Activated CD4-positive, alpha-beta memory T cell treated with anti-CD3 and anti-CD28 coated beads for 36 hours (primary cell): ENCODE measurements at regions not wholly inside any gene's neighbourhood (a gene's known extent, or its start where the extent isn't known, plus 50 kb on each side); places are given as distances from the start of the nearest gene placed in this dataset.

Experiments used
- CTCF ChIA-PET: fragments of 350-600 bp; sonication (Branson Sonifier 250); formaldehyde crosslinking; loops from one replicate; lab custom pipeline; 2021; ENCODE audit warnings: antibody characterized with exemption, inconsistent platforms; lab: Charles Lee
- POLR2A ChIA-PET: fragments of 350-600 bp; sonication (Branson Sonifier 250); formaldehyde crosslinking; loops from one replicate; lab custom pipeline; 2021; ENCODE audit warnings: antibody characterized with exemption; lab: Charles Lee
- DNase-seq: peaks from one replicate; pipeline ENCODE4 v3.0.0-alpha.2; 2020
- H3K27ac Mint-ChIP-seq: one replicate; pipeline ENCODE4 v1.8.0; 2021; ENCODE audit warnings: mixed read lengths
- H3K27me3 Mint-ChIP-seq: one replicate; pipeline ENCODE4 v1.8.0; 2021; ENCODE audit warnings: mixed read lengths
- H3K36me3 Mint-ChIP-seq: one replicate; pipeline ENCODE4 v1.8.0; 2021; ENCODE audit warnings: mixed read lengths
- H3K4me1 Mint-ChIP-seq: one replicate; pipeline ENCODE4 v1.8.0; 2021; ENCODE audit warnings: low read depth, mixed read lengths
- H3K4me3 Mint-ChIP-seq: one replicate; pipeline ENCODE4 v1.8.0; 2021; ENCODE audit warnings: mild to moderate bottlenecking, mixed read lengths
- H3K9me3 Mint-ChIP-seq: one replicate; pipeline ENCODE4 v1.8.0; 2021; ENCODE audit warnings: mixed read lengths
- intact Hi-C: fragments of 100-400 bp; cut with micrococcal nuclease; formaldehyde crosslinking; loops from one replicate; pipeline ENCODE4 v1.15.1; 2023

- ChIA-PET POLR2A (no interaction called here), CTCF (no interaction called here)
- intact Hi-C loops: no loop called here
- Mint-ChIP-seq H3K4me1 (no peaks in the 10 kb centered on the region), H3K27me3 (no peaks in the 10 kb centered on the region), H3K36me3 (no peaks in the 10 kb centered on the region), H3K27ac (no peak overlapping the region), H3K4me3 (no peak overlapping the region), H3K9me3 (peaks cover 15% of the 10 kb centered on the region)
- no peak for DNase-seq
Observed at GRCh38 chr18:68355637-68356036, 359.3 kb downstream of the TMX3 start.

GRCh38 chr18:68354176-68354575 lies 360.7 kb downstream of the TMX3 start:
- no peaks in the 10 kb centered on the region for H3K36me3 Mint-ChIP-seq
- no peak overlapping the region for H3K4me3 Mint-ChIP-seq
- no peaks in the 10 kb centered on the region for H3K27me3 Mint-ChIP-seq
- CTCF ChIA-PET: no interaction called here
- POLR2A ChIA-PET: no interaction called here
- intact Hi-C loops: no loop called here
- H3K4me1 Mint-ChIP-seq: no peaks in the 10 kb centered on the region
- H3K27ac Mint-ChIP-seq: no peak overlapping the region
- H3K9me3 Mint-ChIP-seq: peaks cover 23% of the 10 kb centered on the region
- DNase-seq: no peak

- intact Hi-C loops: no loop called here
- no peaks in the 10 kb centered on the region for H3K4me1 Mint-ChIP-seq
- H3K9me3 Mint-ChIP-seq: no peaks in the 10 kb centered on the region
- no peak for DNase-seq
- ChIA-PET POLR2A (no interaction called here), CTCF (no interaction called here)
- no peaks in the 10 kb centered on the region for H3K27me3 Mint-ChIP-seq
- no peak overlapping the region for H3K27ac Mint-ChIP-seq
- H3K4me3 Mint-ChIP-seq: no peak overlapping the region
- no peaks in the 10 kb centered on the region for H3K36me3 Mint-ChIP-seq
Observed at GRCh38 chr18:68342039-68342659, 372.8 kb downstream of the TMX3 start.

- ChIA-PET POLR2A (no interaction called here), CTCF (no interaction called here)
- Mint-ChIP-seq H3K4me3 (no peak overlapping the region), H3K9me3 (no peaks in the 10 kb centered on the region), H3K36me3 (no peaks in the 10 kb centered on the region), H3K4me1 (no peaks in the 10 kb centered on the region), H3K27me3 (no peaks in the 10 kb centered on the region), H3K27ac (no peak overlapping the region)
- intact Hi-C loops: no loop called here
- no peak for DNase-seq
Observed at GRCh38 chr18:68340606-68341005, 374.3 kb downstream of the TMX3 start.

GRCh38 chr18:68330658-68331057 lies 384.2 kb downstream of the TMX3 start:
- ChIA-PET CTCF (no interaction called here), POLR2A (no interaction called here)
- no peak for DNase-seq
- Mint-ChIP-seq H3K4me1 (no peaks in the 10 kb centered on the region), H3K4me3 (no peak overlapping the region), H3K27ac (no peak overlapping the region), H3K36me3 (no peaks in the 10 kb centered on the region), H3K9me3 (no peaks in the 10 kb centered on the region), H3K27me3 (no peaks in the 10 kb centered on the region)
- intact Hi-C loops: no loop called here

- H3K27ac Mint-ChIP-seq: no peak overlapping the region
- H3K27me3 Mint-ChIP-seq: no peaks in the 10 kb centered on the region
- ChIA-PET POLR2A (no interaction called here), CTCF (no interaction called here)
- H3K4me3 Mint-ChIP-seq: no peak overlapping the region
- DNase-seq: no peak
- H3K9me3 Mint-ChIP-seq: no peaks in the 10 kb centered on the region
- intact Hi-C loops: no loop called here
- H3K36me3 Mint-ChIP-seq: no peaks in the 10 kb centered on the region
- no peaks in the 10 kb centered on the region for H3K4me1 Mint-ChIP-seq
Observed at GRCh38 chr18:68323921-68324320, 391.0 kb downstream of the TMX3 start.

GRCh38 chr18:68316636-68317035 lies 398.3 kb downstream of the TMX3 start:
- H3K27me3 Mint-ChIP-seq: no peaks in the 10 kb centered on the region

GRCh38 chr18:68314403-68314802 lies 400.5 kb downstream of the TMX3 start:
- Mint-ChIP-seq H3K9me3 (no peaks in the 10 kb centered on the region), H3K4me3 (no peak overlapping the region), H3K4me1 (no peaks in the 10 kb centered on the region), H3K27ac (no peak overlapping the region), H3K36me3 (no peaks in the 10 kb centered on the region), H3K27me3 (no peaks in the 10 kb centered on the region)
- ChIA-PET POLR2A (no interaction called here), CTCF (no interaction called here)
- no peak for DNase-seq
- intact Hi-C loops: no loop called here

More at GRCh38 chr18:68316636-68317035, 398.3 kb downstream of the TMX3 start:
- Mint-ChIP-seq H3K4me1 (no peaks in the 10 kb centered on the region), H3K9me3 (no peaks in the 10 kb centered on the region), H3K27ac (no peak overlapping the region), H3K36me3 (no peaks in the 10 kb centered on the region), H3K4me3 (no peak overlapping the region)
- intact Hi-C loops: no loop called here
- DNase-seq: no peak
- ChIA-PET CTCF (no interaction called here), POLR2A (no interaction called here)

- POLR2A ChIA-PET: no interaction called here
- Mint-ChIP-seq H3K36me3 (no peaks in the 10 kb centered on the region), H3K4me1 (no peaks in the 10 kb centered on the region), H3K9me3 (no peaks in the 10 kb centered on the region), H3K27ac (no peak overlapping the region), H3K4me3 (no peak overlapping the region), H3K27me3 (no peaks in the 10 kb centered on the region)
- CTCF ChIA-PET: no interaction called here
- intact Hi-C loops: no loop called here
- no peak for DNase-seq
Observed at GRCh38 chr18:68301441-68301840, 413.5 kb downstream of the TMX3 start.

GRCh38 chr18:68299906-68300305 lies 415.0 kb downstream of the TMX3 start:
- Mint-ChIP-seq H3K4me1 (no peaks in the 10 kb centered on the region), H3K9me3 (no peaks in the 10 kb centered on the region), H3K27me3 (no peaks in the 10 kb centered on the region), H3K36me3 (no peaks in the 10 kb centered on the region), H3K27ac (no peak overlapping the region), H3K4me3 (no peak overlapping the region)
- DNase-seq: no peak
- ChIA-PET CTCF (no interaction called here), POLR2A (no interaction called here)
- intact Hi-C loops: no loop called here

- ChIA-PET CTCF (no interaction called here), POLR2A (no interaction called here)
- no peaks in the 10 kb centered on the region for H3K4me1 Mint-ChIP-seq
- H3K27me3 Mint-ChIP-seq: no peaks in the 10 kb centered on the region
- peaks cover 5% of the 10 kb centered on the region for H3K9me3 Mint-ChIP-seq
- intact Hi-C loops: no loop called here
- H3K36me3 Mint-ChIP-seq: no peaks in the 10 kb centered on the region
- no peak overlapping the region for H3K4me3 Mint-ChIP-seq
- no peak overlapping the region for H3K27ac Mint-ChIP-seq
- DNase-seq: no peak
Observed at GRCh38 chr18:68298330-68298729, 416.6 kb downstream of the TMX3 start.

- H3K36me3 Mint-ChIP-seq: no peaks in the 10 kb centered on the region
- no peak for DNase-seq
- ChIA-PET POLR2A (no interaction called here), CTCF (no interaction called here)
- no peak overlapping the region for H3K27ac Mint-ChIP-seq
- no peaks in the 10 kb centered on the region for H3K4me1 Mint-ChIP-seq
- H3K4me3 Mint-ChIP-seq: no peak overlapping the region
- intact Hi-C loops: no loop called here
- no peaks in the 10 kb centered on the region for H3K27me3 Mint-ChIP-seq
- H3K9me3 Mint-ChIP-seq: peaks cover 3% of the 10 kb centered on the region
Observed at GRCh38 chr18:68288408-68288807, 426.5 kb downstream of the TMX3 start.

- intact Hi-C loops: no loop called here
- ChIA-PET CTCF (no interaction called here), POLR2A (no interaction called here)
- Mint-ChIP-seq H3K36me3 (no peaks in the 10 kb centered on the region), H3K4me3 (no peak overlapping the region), H3K27ac (no peak overlapping the region), H3K27me3 (no peaks in the 10 kb centered on the region), H3K4me1 (no peaks in the 10 kb centered on the region), H3K9me3 (no peaks in the 10 kb centered on the region)
- no peak for DNase-seq
Observed at GRCh38 chr18:68284236-68284780, 430.6 kb downstream of the TMX3 start.
